KMS-11 (cell line): ENCODE measurements at regions not wholly inside any gene's neighbourhood (a gene's known extent, or its start where the extent isn't known, plus 50 kb on each side); places are given as distances from the start of the nearest gene placed in this dataset.

Source experiments
- H2AFZ ChIP-seq: fragments of 200-600 bp; sonication (generic); 2 replicates; pipeline ENCODE4 v1.6.1; 2016; ENCODE audit warnings: antibody characterized with exemption, mixed run types, low read depth
- H3K27ac ChIP-seq: fragments of 200-600 bp; sonication (generic); 2 replicates; pipeline ENCODE4 v1.6.1; 2016; ENCODE audit warnings: mild to moderate bottlenecking, mixed run types
- H3K27me3 ChIP-seq: fragments of 200-600 bp; sonication (generic); 2 replicates; pipeline ENCODE4 v1.6.1; 2017; ENCODE audit warnings: mild to moderate bottlenecking, low read depth, mixed run types, moderate library complexity; ENCODE audit not compliant: insufficient read depth
- H3K36me3 ChIP-seq: fragments of 200-600 bp; sonication (generic); 2 replicates; pipeline ENCODE4 v1.6.1; 2017; ENCODE audit warnings: mild to moderate bottlenecking, mixed run types; ENCODE audit not compliant: insufficient read depth
- H3K4me1 ChIP-seq: fragments of 200-600 bp; sonication (generic); 2 replicates; pipeline ENCODE4 v1.6.1; 2016; ENCODE audit warnings: mild to moderate bottlenecking, low read depth, mixed run types; ENCODE audit not compliant: poor library complexity, severe bottlenecking
- H3K4me2 ChIP-seq: fragments of 200-600 bp; sonication (generic); 2 replicates; pipeline ENCODE4 v1.7.0; 2016; ENCODE audit warnings: mild to moderate bottlenecking, mixed run types
- H3K4me3 ChIP-seq: fragments of 200-600 bp; sonication (generic); IDR thresholded peaks from 2 replicates; pipeline ENCODE4 v1.6.1; 2017; ENCODE audit warnings: low read depth, low read length, mixed read lengths; ENCODE audit not compliant: insufficient read depth
- H3K79me2 ChIP-seq: fragments of 200-600 bp; sonication (generic); 2 replicates; pipeline ENCODE4 v1.6.1; 2016; ENCODE audit warnings: low read depth, mixed run types; ENCODE audit not compliant: insufficient read depth
- H3K9ac ChIP-seq: fragments of 200-600 bp; sonication (generic); 2 replicates; pipeline ENCODE4 v1.6.1; 2016; ENCODE audit warnings: mild to moderate bottlenecking, mixed run types
- H4K20me1 ChIP-seq: fragments of 200-600 bp; sonication (generic); 2 replicates; pipeline ENCODE4 v1.6.1; 2016; ENCODE audit warnings: mild to moderate bottlenecking, mixed run types; ENCODE audit not compliant: insufficient read depth
- TF ChIP-seq, protein P1 (sequence below): fragments of 200-600 bp; sonication (generic); conservative IDR thresholded peaks from 2 replicates; pipeline ENCODE4 v1.6.1; 2017; ENCODE audit warnings: low read depth, mild to moderate bottlenecking, antibody characterized with exemption, low read length, moderate library complexity, mixed read lengths

DNA sequence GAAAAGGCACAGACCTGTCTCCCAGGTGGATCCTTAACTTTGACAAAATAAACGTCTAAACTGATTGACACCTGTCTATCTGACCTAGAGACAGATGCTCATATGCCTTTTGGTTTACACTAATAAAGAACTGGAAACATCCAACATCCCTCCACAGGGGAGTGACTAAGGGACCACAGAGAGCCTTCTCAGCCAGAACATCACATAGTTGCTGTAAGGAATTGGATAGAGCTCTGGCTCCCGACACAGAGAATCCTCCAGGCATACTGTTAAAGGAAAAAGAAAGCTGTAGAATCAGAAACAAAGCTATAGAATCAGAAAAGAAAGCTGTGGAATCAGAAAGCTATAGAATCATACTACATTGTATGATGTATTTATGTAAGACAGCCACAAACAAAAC is 258.8 kb downstream of the STK31 start:
- Histone ChIP-seq H3K36me3 (no peaks in the 10 kb centered on the region), H4K20me1 (no peaks in the 10 kb centered on the region), H3K4me3 (no peak overlapping the region), H3K79me2 (no peaks in the 10 kb centered on the region), H3K4me1 (no peaks in the 10 kb centered on the region), H3K9ac (no peak overlapping the region), H3K27ac (no peak overlapping the region), H3K4me2 (no peak overlapping the region), H3K27me3 (no peaks in the 10 kb centered on the region), H2AFZ (no peak overlapping the region)
- TF ChIP-seq, protein P1, sequence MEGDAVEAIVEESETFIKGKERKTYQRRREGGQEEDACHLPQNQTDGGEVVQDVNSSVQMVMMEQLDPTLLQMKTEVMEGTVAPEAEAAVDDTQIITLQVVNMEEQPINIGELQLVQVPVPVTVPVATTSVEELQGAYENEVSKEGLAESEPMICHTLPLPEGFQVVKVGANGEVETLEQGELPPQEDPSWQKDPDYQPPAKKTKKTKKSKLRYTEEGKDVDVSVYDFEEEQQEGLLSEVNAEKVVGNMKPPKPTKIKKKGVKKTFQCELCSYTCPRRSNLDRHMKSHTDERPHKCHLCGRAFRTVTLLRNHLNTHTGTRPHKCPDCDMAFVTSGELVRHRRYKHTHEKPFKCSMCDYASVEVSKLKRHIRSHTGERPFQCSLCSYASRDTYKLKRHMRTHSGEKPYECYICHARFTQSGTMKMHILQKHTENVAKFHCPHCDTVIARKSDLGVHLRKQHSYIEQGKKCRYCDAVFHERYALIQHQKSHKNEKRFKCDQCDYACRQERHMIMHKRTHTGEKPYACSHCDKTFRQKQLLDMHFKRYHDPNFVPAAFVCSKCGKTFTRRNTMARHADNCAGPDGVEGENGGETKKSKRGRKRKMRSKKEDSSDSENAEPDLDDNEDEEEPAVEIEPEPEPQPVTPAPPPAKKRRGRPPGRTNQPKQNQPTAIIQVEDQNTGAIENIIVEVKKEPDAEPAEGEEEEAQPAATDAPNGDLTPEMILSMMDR: no peak

DNA sequence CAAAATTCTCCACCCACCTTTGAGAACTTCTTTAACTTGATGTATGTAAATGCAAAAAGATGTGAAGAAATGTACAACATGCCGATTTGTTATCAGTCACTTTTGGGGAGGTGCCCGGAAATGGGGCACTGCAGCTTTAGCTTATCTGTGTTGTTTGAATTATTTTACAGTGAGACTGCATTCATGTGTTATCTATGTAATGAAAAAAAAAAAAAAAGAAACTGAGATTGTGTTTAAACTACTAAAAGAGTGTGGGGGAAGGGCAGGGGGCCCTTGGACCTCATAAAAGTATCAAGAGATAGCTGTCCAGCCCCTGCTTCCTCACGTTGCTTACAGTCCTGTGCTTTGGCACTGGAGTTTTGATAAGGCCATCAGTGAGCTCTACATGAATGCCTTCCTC is 259.4 kb downstream of the STK31 start:
- Histone ChIP-seq H3K79me2 (no peaks in the 10 kb centered on the region), H4K20me1 (no peaks in the 10 kb centered on the region), H3K36me3 (no peaks in the 10 kb centered on the region), H3K4me1 (no peaks in the 10 kb centered on the region), H2AFZ (no peak overlapping the region), H3K27ac (no peak overlapping the region), H3K9ac (no peak overlapping the region), H3K27me3 (no peaks in the 10 kb centered on the region), H3K4me3 (no peak overlapping the region), H3K4me2 (no peak overlapping the region)
- TF ChIP-seq, protein P1: no peak

DNA sequence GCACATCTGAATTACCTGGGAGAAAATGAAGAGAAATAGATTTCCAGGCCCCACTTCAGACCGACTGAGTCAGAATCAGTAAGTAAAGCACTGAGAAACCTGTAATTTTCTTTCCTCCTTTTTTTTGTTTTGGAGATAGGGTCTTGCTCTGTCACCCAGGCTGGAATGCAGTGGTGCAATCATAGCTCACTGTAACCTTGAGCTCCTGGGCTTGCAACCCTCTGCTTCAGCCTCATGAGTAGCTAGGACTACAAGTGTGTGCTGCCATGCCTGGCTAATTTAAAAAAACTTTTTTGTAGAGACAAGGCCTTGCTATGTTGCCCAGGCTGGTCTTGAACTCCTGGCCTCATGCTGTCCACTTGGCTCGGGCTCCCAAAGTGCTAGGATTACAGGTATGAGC is 260.2 kb downstream of the STK31 start:
- H4K20me1 ChIP-seq: no peaks in the 10 kb centered on the region
- no peaks in the 10 kb centered on the region for H3K79me2 ChIP-seq
- TF ChIP-seq, protein P1: no peak
- H3K4me1 ChIP-seq: no peaks in the 10 kb centered on the region
- no peak overlapping the region for H3K27ac ChIP-seq
- no peak overlapping the region for H3K4me3 ChIP-seq
- no peak overlapping the region for H3K9ac ChIP-seq
- no peak overlapping the region for H3K4me2 ChIP-seq
- no peaks in the 10 kb centered on the region for H3K27me3 ChIP-seq
- no peaks in the 10 kb centered on the region for H3K36me3 ChIP-seq
- H2AFZ ChIP-seq: no peak overlapping the region

DNA sequence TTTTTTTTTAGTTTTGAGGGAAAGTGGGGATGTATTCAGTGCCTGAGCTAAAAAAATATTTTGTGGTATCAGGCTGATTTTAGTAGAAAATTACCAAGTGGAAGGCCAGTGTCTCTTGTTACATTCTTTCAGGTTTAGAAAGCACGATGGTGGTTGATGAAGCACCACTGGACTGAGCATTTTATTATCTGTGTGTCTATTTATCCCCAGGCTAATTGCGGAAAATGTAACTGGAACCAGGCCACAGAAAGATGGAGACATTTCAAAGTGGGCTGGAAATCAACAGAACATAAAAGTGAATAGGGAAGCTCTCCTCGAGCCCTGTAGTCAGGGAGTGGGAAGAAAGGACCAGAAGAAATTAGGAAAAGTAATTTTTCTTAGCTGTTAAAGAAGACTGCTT is 261.0 kb downstream of the STK31 start:
- Histone ChIP-seq H3K27me3 (no peaks in the 10 kb centered on the region), H3K27ac (no peak overlapping the region), H3K79me2 (no peaks in the 10 kb centered on the region), H3K4me1 (no peaks in the 10 kb centered on the region), H3K4me2 (no peak overlapping the region), H3K36me3 (no peaks in the 10 kb centered on the region), H2AFZ (no peak overlapping the region), H3K4me3 (no peak overlapping the region), H3K9ac (no peak overlapping the region), H4K20me1 (no peaks in the 10 kb centered on the region)
- TF ChIP-seq, protein P1: no peak

DNA sequence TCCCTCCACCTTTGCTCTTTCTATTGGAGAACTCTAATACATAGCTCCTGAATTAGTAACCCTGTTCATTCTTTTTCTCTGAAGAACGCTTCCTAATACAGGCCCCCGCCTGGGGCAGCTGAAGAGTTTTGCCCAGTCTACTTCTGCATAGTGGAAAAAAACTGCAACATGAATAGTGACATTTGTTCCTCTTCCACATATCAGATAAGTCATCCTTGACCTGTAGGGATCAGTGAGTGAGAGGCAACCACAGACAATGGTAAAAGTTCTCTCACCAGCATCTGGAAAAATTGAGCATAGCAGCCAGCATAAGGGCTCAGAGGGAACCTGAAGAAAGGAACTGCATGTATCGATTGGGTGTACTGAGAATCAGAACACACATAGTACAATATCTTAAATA is 262.0 kb downstream of the STK31 start:
- no peaks in the 10 kb centered on the region for H3K27me3 ChIP-seq
- H3K4me2 ChIP-seq: no peak overlapping the region
- no peak overlapping the region for H3K4me3 ChIP-seq
- no peak overlapping the region for H2AFZ ChIP-seq
- no peak overlapping the region for H3K27ac ChIP-seq
- TF ChIP-seq, protein P1: no peak
- H3K36me3 ChIP-seq: no peaks in the 10 kb centered on the region
- no peaks in the 10 kb centered on the region for H3K79me2 ChIP-seq
- H4K20me1 ChIP-seq: no peaks in the 10 kb centered on the region
- H3K4me1 ChIP-seq: no peaks in the 10 kb centered on the region
- H3K9ac ChIP-seq: no peak overlapping the region
